ENCODE measurements at regions not wholly inside any gene's neighbourhood (a gene's known extent, or its start where the extent isn't known, plus 50 kb on each side); places are given as distances from the start of the nearest gene placed in this dataset.

DNA sequence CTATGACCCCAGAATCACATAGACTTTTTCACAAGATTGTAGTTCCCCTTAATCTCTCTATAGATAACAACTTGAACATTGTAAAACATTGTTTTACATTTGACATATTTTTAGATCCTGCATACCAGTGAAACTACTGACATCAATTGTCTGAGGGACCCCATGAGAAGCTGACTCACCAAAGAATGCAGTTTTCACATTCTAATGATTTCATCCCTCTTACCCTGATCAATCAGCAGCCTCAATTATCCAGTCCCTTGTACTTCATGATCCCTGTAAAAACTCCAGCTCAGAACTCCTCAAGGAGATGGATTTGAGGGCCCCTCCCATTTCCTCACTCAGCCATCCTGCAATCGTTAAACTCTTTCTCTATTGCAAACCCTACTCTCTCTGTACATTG lies 411.0 kb upstream of the NDST3 start:
- TF ChIP-seq, protein P1, sequence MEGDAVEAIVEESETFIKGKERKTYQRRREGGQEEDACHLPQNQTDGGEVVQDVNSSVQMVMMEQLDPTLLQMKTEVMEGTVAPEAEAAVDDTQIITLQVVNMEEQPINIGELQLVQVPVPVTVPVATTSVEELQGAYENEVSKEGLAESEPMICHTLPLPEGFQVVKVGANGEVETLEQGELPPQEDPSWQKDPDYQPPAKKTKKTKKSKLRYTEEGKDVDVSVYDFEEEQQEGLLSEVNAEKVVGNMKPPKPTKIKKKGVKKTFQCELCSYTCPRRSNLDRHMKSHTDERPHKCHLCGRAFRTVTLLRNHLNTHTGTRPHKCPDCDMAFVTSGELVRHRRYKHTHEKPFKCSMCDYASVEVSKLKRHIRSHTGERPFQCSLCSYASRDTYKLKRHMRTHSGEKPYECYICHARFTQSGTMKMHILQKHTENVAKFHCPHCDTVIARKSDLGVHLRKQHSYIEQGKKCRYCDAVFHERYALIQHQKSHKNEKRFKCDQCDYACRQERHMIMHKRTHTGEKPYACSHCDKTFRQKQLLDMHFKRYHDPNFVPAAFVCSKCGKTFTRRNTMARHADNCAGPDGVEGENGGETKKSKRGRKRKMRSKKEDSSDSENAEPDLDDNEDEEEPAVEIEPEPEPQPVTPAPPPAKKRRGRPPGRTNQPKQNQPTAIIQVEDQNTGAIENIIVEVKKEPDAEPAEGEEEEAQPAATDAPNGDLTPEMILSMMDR (IDR thresholded peaks at IDR 0.05): no peak
- no peak for TF ChIP-seq POLR2AphosphoS5 (IDR thresholded peaks at IDR 0.05)
- no peak for TF ChIP-seq POLR2A (IDR thresholded peaks at IDR 0.05)
- TF ChIP-seq EP300 (IDR thresholded peaks at IDR 0.05): no peak

All from gastroesophageal sphincter (tissue), 3 donors.